ENCODE measurements at regions not wholly inside any gene's neighbourhood (a gene's known extent, or its start where the extent isn't known, plus 50 kb on each side); places are given as distances from the start of the nearest gene placed in this dataset.

GRCh38 chr13:61128850-61129645 is 286.6 kb downstream of the PCDH20 start:
- TF ChIP-seq CTCF (IDR thresholded peaks at IDR 0.05) (no peak), EP300 (IDR thresholded peaks at IDR 0.05) (no peak), POLR2A (IDR thresholded peaks at IDR 0.05) (no peak), POLR2AphosphoS5 (IDR thresholded peaks at IDR 0.05) (no peak)
- no peak for DNase-seq
- Histone ChIP-seq H3K4me1 (no peaks in the 10 kb centered on the region), H3K27me3 (no peaks in the 10 kb centered on the region), H3K9me3 (peaks cover 0 to 4% (median 0%) of the 10 kb centered on the region in 4 donors), H3K27ac (no peak overlapping the region), H3K4me3 (no peak overlapping the region), H3K36me3 (no peaks in the 10 kb centered on the region)
- intact Hi-C loops (cut with DNase I), result no loop called here
- WGBS, 2 donors, result 11 to 40% methylated on average over 2 of the region's 2 CpGs

GRCh38 chr13:61123538-61124289 is 291.9 kb downstream of the PCDH20 start:
- 79 to 87% methylated on average over 5 of the region's 5 CpGs for WGBS, 2 donors
- H3K4me1 ChIP-seq, result no peaks in the 10 kb centered on the region
- peaks cover 0 to 4% (median 0%) of the 10 kb centered on the region in 4 donors for H3K9me3 ChIP-seq
- no peak overlapping the region for H3K27ac ChIP-seq
- no peaks in the 10 kb centered on the region for H3K36me3 ChIP-seq
- no peak for DNase-seq
- intact Hi-C loops (cut with DNase I), result no loop called here
- no peak overlapping the region for H3K4me3 ChIP-seq
- TF ChIP-seq POLR2A (IDR thresholded peaks at IDR 0.05), result no peak
- no peak for TF ChIP-seq EP300 (IDR thresholded peaks at IDR 0.05)
- TF ChIP-seq POLR2AphosphoS5 (IDR thresholded peaks at IDR 0.05), result no peak
- no peak for TF ChIP-seq CTCF (IDR thresholded peaks at IDR 0.05)
- peaks cover 0 to 6% (median 0%) of the 10 kb centered on the region in 3 donors for H3K27me3 ChIP-seq

- Histone ChIP-seq H3K4me3 (no peak overlapping the region), H3K27me3 (no peaks in the 10 kb centered on the region), H3K27ac (no peak overlapping the region), H3K4me1 (no peaks in the 10 kb centered on the region), H3K9me3 (no peaks in the 10 kb centered on the region), H3K36me3 (no peaks in the 10 kb centered on the region)
- TF ChIP-seq CTCF (IDR thresholded peaks at IDR 0.05) (no peak), EP300 (IDR thresholded peaks at IDR 0.05) (no peak), POLR2AphosphoS5 (IDR thresholded peaks at IDR 0.05) (no peak), POLR2A (IDR thresholded peaks at IDR 0.05) (no peak)
- intact Hi-C loops (cut with DNase I), result no loop called here
- DNase-seq, result no peak
- 90% methylated on average over 3 of the region's 3 CpGs for WGBS, 2 donors
Observed at GRCh38 chr13:61113140-61113658, 302.4 kb downstream of the PCDH20 start.

- Histone ChIP-seq H3K9me3 (no peaks in the 10 kb centered on the region), H3K4me1 (no peaks in the 10 kb centered on the region), H3K27me3 (no peaks in the 10 kb centered on the region), H3K27ac (no peak overlapping the region), H3K4me3 (no peak overlapping the region), H3K36me3 (no peaks in the 10 kb centered on the region)
- DNase-seq, result no peak
- intact Hi-C loops (cut with DNase I), result no loop called here
- WGBS, 2 donors, result 68 to 75% methylated on average over 1 of the region's 1 CpG
- TF ChIP-seq POLR2A (IDR thresholded peaks at IDR 0.05) (no peak), POLR2AphosphoS5 (IDR thresholded peaks at IDR 0.05) (no peak), EP300 (IDR thresholded peaks at IDR 0.05) (no peak), CTCF (IDR thresholded peaks at IDR 0.05) (no peak)
Observed at GRCh38 chr13:61111529-61111928, 304.1 kb downstream of the PCDH20 start.
